A549 (cell line): ENCODE measurements at regions not wholly inside any gene's neighbourhood (a gene's known extent, or its start where the extent isn't known, plus 50 kb on each side); places are given as distances from the start of the nearest gene placed in this dataset.

Experiments
- BHLHE40 ChIP-seq: IDR thresholded peaks from 2 replicates; pipeline ENCODE4 v1.6.1; 2012; ENCODE audit warnings: low read depth, low read length, inconsistent platforms
- CBX8 ChIP-seq: fragments of 200-600 bp; sonication (generic); IDR thresholded peaks from 2 replicates; pipeline ENCODE4 v1.6.1; 2016
- CHD4 ChIP-seq: fragments of 200-600 bp; sonication (generic); IDR thresholded peaks from 2 replicates; pipeline ENCODE4 v1.6.1; 2016; ENCODE audit warnings: antibody characterized with exemption, mild to moderate bottlenecking, borderline replicate concordance
- CTCF ChIP-seq: fragments of >200 bp; sonication (Bioruptor Twin); formaldehyde crosslinking; IDR thresholded peaks from 3 replicates; pipeline ENCODE4 v1.5.1; 2016
- E2F6 ChIP-seq: IDR thresholded peaks from 2 replicates; pipeline ENCODE4 v1.6.1; 2012; ENCODE audit warnings: low read depth, borderline replicate concordance
- ELK1 ChIP-seq: fragments of 150-350 bp; IDR thresholded peaks from 2 replicates; pipeline ENCODE4 v1.6.1; 2014; ENCODE audit warnings: low read depth, mild to moderate bottlenecking, low read length
- HMGXB4 ChIP-seq: fragments of 250-450 bp; sonication (Bioruptor Pico); IDR thresholded peaks from 2 replicates; pipeline ENCODE4 v1.5.0; 2021; ENCODE audit warnings: mild to moderate bottlenecking, moderate library complexity, borderline replicate concordance
- KDM1A ChIP-seq: fragments of 200-600 bp; sonication (generic); IDR thresholded peaks from 2 replicates; pipeline ENCODE4 v1.6.1; 2016; ENCODE audit warnings: low read depth, mild to moderate bottlenecking
- MAX ChIP-seq: IDR thresholded peaks from 2 replicates; pipeline ENCODE4 v1.6.1; 2012
- POLR2A ChIP-seq: IDR thresholded peaks from 2 replicates; pipeline ENCODE4 v1.6.1; 2012; ENCODE audit warnings: mild to moderate bottlenecking, low read length
- REST ChIP-seq: fragments of 200-600 bp; sonication (generic); IDR thresholded peaks from 2 replicates; pipeline ENCODE4 v1.6.1; 2016; ENCODE audit warnings: antibody characterized with exemption, mild to moderate bottlenecking, moderate library complexity
- RFX5 ChIP-seq: fragments of 450-650 bp; IDR thresholded peaks from 2 replicates; pipeline ENCODE4 v1.7.1; 2014; ENCODE audit warnings: antibody characterized with exemption, mild to moderate bottlenecking, moderate library complexity
- USF2 ChIP-seq: fragments of 450-650 bp; IDR thresholded peaks from 2 replicates; pipeline ENCODE4 v1.6.1; 2014; ENCODE audit warnings: antibody characterized with exemption
- ZNF302 ChIP-seq: fragments of 250-450 bp; sonication (Bioruptor Pico); IDR thresholded peaks from 2 replicates; pipeline ENCODE4 v1.9.0; 2021; ENCODE audit warnings: inconsistent platforms, mild to moderate bottlenecking, moderate library complexity

- TF ChIP-seq POLR2A, result no peak
- no peak for TF ChIP-seq REST
- TF ChIP-seq CTCF, result no peak
- TF ChIP-seq CHD4, result no peak
- TF ChIP-seq MAX, result no peak
- TF ChIP-seq RFX5, result no peak
- no peak for TF ChIP-seq KDM1A
- TF ChIP-seq HMGXB4 (CRISPR knock-in tag), result no peak
- TF ChIP-seq CBX8, result no peak
- TF ChIP-seq USF2, result no peak
- TF ChIP-seq BHLHE40, result no peak
- TF ChIP-seq E2F6, result no peak
- TF ChIP-seq ELK1, result no peak
- no peak for TF ChIP-seq ZNF302 (CRISPR knock-in tag)
Measured at GRCh38 chr11:20309231-20310025, 54.1 kb upstream of the HTATIP2 start.
